Astrocyte (in vitro differentiated cells and primary cell): ENCODE measurements at regions not wholly inside any gene's neighbourhood (a gene's known extent, or its start where the extent isn't known, plus 50 kb on each side); places are given as distances from the start of the nearest gene placed in this dataset.

Experiments used
- DNase-seq: peaks from one replicate; pipeline ENCODE4 v3.0.0-alpha.2; 2010; ENCODE audit warnings: low read depth
- FAIRE-seq: peaks from 2 replicates; lab custom pipeline; 2011; peaks lifted over from hg19 to GRCh38; lab: Jason Lieb, UNC
- H2AFZ ChIP-seq: 2 replicates; pipeline ENCODE4 v1.6.0; 2012; ENCODE audit warnings: low read depth, low read length, inconsistent platforms
- H3K27ac ChIP-seq: 2 replicates; pipeline ENCODE4 v1.5.1; 2011; ENCODE audit warnings: low read depth, low read length, inconsistent platforms
- H3K27me3 ChIP-seq: 2 replicates; pipeline ENCODE4 v1.6.0; 2011; ENCODE audit warnings: low read length, inconsistent platforms; ENCODE audit not compliant: insufficient read depth
- H3K36me3 ChIP-seq: 2 replicates; pipeline ENCODE4 v1.5.1; 2011; ENCODE audit warnings: low read length, inconsistent platforms; ENCODE audit not compliant: insufficient read depth
- H3K4me1 ChIP-seq: 2 replicates; pipeline ENCODE4 v1.5.1; 2011; ENCODE audit warnings: low read length, inconsistent platforms; ENCODE audit not compliant: insufficient read depth
- H3K4me2 ChIP-seq: 2 replicates; pipeline ENCODE4 v1.6.0; 2012; ENCODE audit warnings: low read length, inconsistent platforms
- H3K4me3 ChIP-seq: 2 replicates; pipeline ENCODE4 v1.5.1; 2011; ENCODE audit warnings: low read depth, mild to moderate bottlenecking, low read length, inconsistent platforms; ENCODE audit not compliant: insufficient read depth
- H3K79me2 ChIP-seq: 2 replicates; pipeline ENCODE4 v1.6.0; 2012; ENCODE audit warnings: mild to moderate bottlenecking, low read length, inconsistent platforms; ENCODE audit not compliant: insufficient read depth
- H3K9ac ChIP-seq: 2 replicates; pipeline ENCODE4 v1.6.0; 2012; ENCODE audit warnings: mild to moderate bottlenecking, low read length, inconsistent platforms
- H3K9me3 ChIP-seq: 2 replicates; pipeline ENCODE4 v1.5.1; 2012; ENCODE audit warnings: low read depth, mild to moderate bottlenecking, low read length, inconsistent platforms; ENCODE audit not compliant: insufficient read depth
- H4K20me1 ChIP-seq: 2 replicates; pipeline ENCODE4 v1.6.0; 2012; ENCODE audit warnings: low read length, inconsistent platforms; ENCODE audit not compliant: insufficient read depth
- H3K27ac Mint-ChIP-seq: one replicate; pipeline ENCODE4 v1.8.0; 2021; ENCODE audit warnings: mild to moderate bottlenecking, mixed read lengths; ENCODE audit not compliant: unreplicated experiment
- H3K27me3 Mint-ChIP-seq: one replicate; pipeline ENCODE4 v1.8.0; 2021; ENCODE audit warnings: low read depth, mixed read lengths; ENCODE audit not compliant: unreplicated experiment
- H3K36me3 Mint-ChIP-seq: one replicate; pipeline ENCODE4 v1.8.0; 2021; ENCODE audit warnings: low read depth, mixed read lengths; ENCODE audit not compliant: unreplicated experiment
- H3K4me1 Mint-ChIP-seq: one replicate; pipeline ENCODE4 v1.8.0; 2021; ENCODE audit warnings: low read depth, mixed read lengths; ENCODE audit not compliant: unreplicated experiment
- H3K4me3 Mint-ChIP-seq: one replicate; pipeline ENCODE4 v1.8.0; 2021; ENCODE audit warnings: mild to moderate bottlenecking, moderate library complexity, mixed read lengths; ENCODE audit not compliant: unreplicated experiment
- H3K9me3 Mint-ChIP-seq: one replicate; pipeline ENCODE4 v1.8.0; 2021; ENCODE audit warnings: mild to moderate bottlenecking, mixed read lengths; ENCODE audit not compliant: unreplicated experiment
- CTCF ChIP-seq: IDR thresholded peaks from 2 replicates; pipeline ENCODE4 v1.5.1; 2011; ENCODE audit warnings: low read depth, mild to moderate bottlenecking, inconsistent platforms, low read length, moderate library complexity; ENCODE audit not compliant: insufficient read depth
- EZH2 ChIP-seq: IDR thresholded peaks from 2 replicates; pipeline ENCODE4 v1.6.1; 2012; ENCODE audit warnings: mild to moderate bottlenecking, low read length, inconsistent platforms; ENCODE audit not compliant: insufficient read depth

- TF ChIP-seq EZH2: no peak
- no peak for TF ChIP-seq CTCF
- no peak overlapping the region for H3K27ac ChIP-seq
- H3K9ac ChIP-seq: no peak overlapping the region
- no peaks in the 10 kb centered on the region for H4K20me1 ChIP-seq
- H3K79me2 ChIP-seq: no peaks in the 10 kb centered on the region
- no peak overlapping the region for H3K4me2 ChIP-seq
- no peak overlapping the region for H3K4me3 ChIP-seq
- FAIRE-seq (no peak), DNase-seq (no peak)
- peaks cover 2% of the 10 kb centered on the region for H3K9me3 Mint-ChIP-seq
- no peaks in the 10 kb centered on the region for H3K9me3 ChIP-seq
- peaks cover 22% of the 10 kb centered on the region for H3K4me1 Mint-ChIP-seq
- no peaks in the 10 kb centered on the region for H3K36me3 ChIP-seq
- H2AFZ ChIP-seq: no peak overlapping the region
- no peaks in the 10 kb centered on the region for H3K27me3 ChIP-seq
- no peak overlapping the region for H3K4me3 Mint-ChIP-seq
- H3K4me1 ChIP-seq: peaks cover 23% of the 10 kb centered on the region
- H3K27me3 Mint-ChIP-seq: peaks cover 7% of the 10 kb centered on the region
- no peak overlapping the region for H3K27ac Mint-ChIP-seq
- no peaks in the 10 kb centered on the region for H3K36me3 Mint-ChIP-seq
Measured at GRCh38 chr5:171525085-171525484, 105.6 kb downstream of the FGF18 start.

- H3K27me3 Mint-ChIP-seq: peaks cover 9% of the 10 kb centered on the region
- Histone ChIP-seq H4K20me1 (no peaks in the 10 kb centered on the region), H3K4me1 (no peaks in the 10 kb centered on the region), H2AFZ (no peak overlapping the region), H3K4me2 (no peak overlapping the region), H3K79me2 (no peaks in the 10 kb centered on the region), H3K4me3 (no peak overlapping the region), H3K9me3 (no peaks in the 10 kb centered on the region), H3K9ac (no peak overlapping the region), H3K27ac (no peak overlapping the region), H3K27me3 (no peaks in the 10 kb centered on the region), H3K36me3 (no peaks in the 10 kb centered on the region)
- H3K9me3 Mint-ChIP-seq: peaks cover 2% of the 10 kb centered on the region
- no peak for FAIRE-seq
- TF ChIP-seq CTCF: no peak
- TF ChIP-seq EZH2: no peak
- H3K4me1 Mint-ChIP-seq: peaks cover 5% of the 10 kb centered on the region
- no peaks in the 10 kb centered on the region for H3K36me3 Mint-ChIP-seq
- no peak for DNase-seq
- no peak overlapping the region for H3K27ac Mint-ChIP-seq
- no peak overlapping the region for H3K4me3 Mint-ChIP-seq
Measured at GRCh38 chr5:171528036-171528435, 108.6 kb downstream of the FGF18 start.

- DNase-seq (no peak), FAIRE-seq (no peak)
- peaks cover 9% of the 10 kb centered on the region for H3K27me3 Mint-ChIP-seq
- H3K4me3 Mint-ChIP-seq: no peak overlapping the region
- H3K36me3 ChIP-seq: no peaks in the 10 kb centered on the region
- no peak overlapping the region for H3K4me3 ChIP-seq
- peaks cover 7% of the 10 kb centered on the region for H3K4me1 Mint-ChIP-seq
- H3K27ac ChIP-seq: no peak overlapping the region
- no peak overlapping the region for H2AFZ ChIP-seq
- H3K4me1 ChIP-seq: no peaks in the 10 kb centered on the region
- H3K27me3 ChIP-seq: no peaks in the 10 kb centered on the region
- no peaks in the 10 kb centered on the region for H3K79me2 ChIP-seq
- H3K9ac ChIP-seq: no peak overlapping the region
- H4K20me1 ChIP-seq: no peaks in the 10 kb centered on the region
- no peaks in the 10 kb centered on the region for H3K9me3 ChIP-seq
- TF ChIP-seq CTCF (no peak), EZH2 (no peak)
- H3K36me3 Mint-ChIP-seq: no peaks in the 10 kb centered on the region
- no peak overlapping the region for H3K4me2 ChIP-seq
- peaks cover 2% of the 10 kb centered on the region for H3K9me3 Mint-ChIP-seq
- H3K27ac Mint-ChIP-seq: no peak overlapping the region
Measured at GRCh38 chr5:171528865-171529614, 109.6 kb downstream of the FGF18 start.
